RPMI8226 (cell line): ENCODE measurements at regions not wholly inside any gene's neighbourhood (a gene's known extent, or its start where the extent isn't known, plus 50 kb on each side); places are given as distances from the start of the nearest gene placed in this dataset.
"Not testable (repeated sequence)": the region's sequence is repeated elsewhere in the genome, so short reads cannot be mapped to it uniquely, and the experiment has no call there.

Experiments
- DNase-seq: peaks from one replicate; pipeline ENCODE4 v3.0.0-alpha.2; 2015

DNA sequence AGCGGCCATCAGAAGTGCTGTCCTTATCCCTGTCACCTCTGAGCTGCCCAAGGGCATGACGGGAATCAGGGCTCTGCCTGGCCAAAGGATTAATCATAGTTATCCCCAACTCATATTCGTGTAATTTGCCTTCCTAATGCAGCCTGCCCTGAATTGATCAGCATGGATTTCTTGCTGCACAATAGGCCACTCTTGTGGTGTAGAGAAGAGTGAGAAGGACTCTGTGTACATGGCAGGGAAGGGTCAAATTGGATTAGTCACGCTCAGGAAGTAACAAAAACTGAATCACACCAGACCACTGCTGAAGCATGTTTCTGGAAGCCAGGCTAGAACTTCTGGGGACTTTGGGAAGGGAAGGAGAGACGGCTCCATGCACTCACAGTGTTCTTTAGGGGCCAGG is 227.0 kb downstream of the BUB3 start:
- no peak for DNase-seq

DNA sequence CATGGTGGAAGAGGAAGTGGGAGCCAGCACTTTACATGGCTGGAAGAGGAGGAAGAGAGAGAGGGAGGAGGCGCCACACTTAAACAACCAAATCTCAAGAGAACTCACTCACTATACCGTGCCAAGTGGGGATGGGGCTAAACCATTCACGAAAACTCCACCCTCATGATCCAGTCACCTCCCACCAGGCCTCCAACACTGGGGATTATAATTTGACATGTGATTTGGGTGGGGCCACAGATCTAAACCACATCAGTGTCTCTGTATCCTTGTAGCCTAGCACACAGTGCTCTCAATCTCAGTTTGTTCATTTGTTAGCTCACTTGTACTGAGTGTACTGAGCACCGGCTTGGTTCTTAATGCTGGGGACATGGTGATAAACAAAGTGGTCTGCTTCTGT is 228.3 kb downstream of the BUB3 start:
- no peak for DNase-seq

DNA sequence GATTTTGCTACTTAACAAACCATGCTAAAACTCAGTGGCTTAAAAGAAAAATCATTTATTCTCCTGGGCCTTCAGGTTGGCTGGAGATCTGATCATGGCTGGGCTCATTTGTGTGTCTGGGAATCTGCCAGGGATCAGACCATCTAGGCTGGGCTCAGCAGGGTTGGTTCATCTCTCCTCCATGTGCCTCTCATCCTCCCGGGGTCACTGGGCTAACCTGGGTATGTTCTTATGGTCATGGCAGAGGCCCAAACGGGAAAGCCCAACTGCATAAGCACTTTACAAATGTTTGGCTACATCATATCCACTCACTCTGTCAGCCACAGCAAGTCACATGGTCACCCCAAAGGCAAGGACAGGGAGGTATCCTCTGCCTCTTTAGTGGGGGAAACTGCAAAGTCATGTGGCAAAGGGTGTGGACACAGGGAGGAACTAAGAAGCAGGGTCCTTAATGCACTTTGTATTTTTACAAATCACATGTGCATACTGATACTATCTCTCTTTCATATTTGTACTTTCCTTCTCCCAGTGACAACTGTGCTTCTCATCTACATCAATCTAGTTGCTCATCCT is 231.4 kb downstream of the BUB3 start:
- DNase-seq: no peak

DNA sequence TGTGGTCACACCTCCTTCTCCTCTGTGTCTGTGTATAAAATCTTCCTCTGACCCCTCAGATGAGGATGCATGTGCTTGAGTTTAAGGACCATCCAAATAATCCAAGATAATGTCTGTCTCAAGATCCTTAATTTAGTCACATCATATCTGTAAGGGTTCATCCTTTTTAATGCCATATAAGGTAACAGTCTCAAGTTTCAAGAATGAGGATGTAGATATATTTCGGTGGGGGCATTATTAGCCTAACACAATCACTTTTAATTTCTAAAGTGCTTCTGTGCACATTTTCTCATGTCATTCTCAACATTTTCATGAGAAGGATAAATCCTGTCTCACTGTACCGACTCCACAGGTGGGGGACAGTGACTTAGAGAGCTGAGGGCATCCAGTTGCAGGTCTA is 235.3 kb downstream of the BUB3 start:
- no peak for DNase-seq

DNA sequence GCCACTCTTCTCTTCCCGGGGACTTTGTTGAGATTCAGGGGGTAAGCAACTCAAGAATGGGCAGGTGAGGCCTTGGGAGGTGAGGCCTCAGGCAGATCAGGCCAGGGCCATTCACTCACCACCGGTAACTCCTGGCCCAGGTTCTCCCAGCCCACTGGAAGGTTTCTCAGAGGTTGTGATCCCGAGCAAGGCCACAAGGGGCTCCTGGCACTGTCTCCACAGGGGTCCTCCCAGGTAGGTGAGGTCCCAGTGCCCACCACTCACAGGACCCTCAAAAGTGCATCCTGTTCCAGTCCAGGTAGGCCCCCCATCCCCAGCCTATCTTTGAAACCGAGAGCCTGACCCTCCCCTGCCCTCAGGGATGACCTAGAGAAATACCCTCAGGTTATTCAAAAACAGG is 236.1 kb downstream of the BUB3 start:
- DNase-seq: no peak

DNA sequence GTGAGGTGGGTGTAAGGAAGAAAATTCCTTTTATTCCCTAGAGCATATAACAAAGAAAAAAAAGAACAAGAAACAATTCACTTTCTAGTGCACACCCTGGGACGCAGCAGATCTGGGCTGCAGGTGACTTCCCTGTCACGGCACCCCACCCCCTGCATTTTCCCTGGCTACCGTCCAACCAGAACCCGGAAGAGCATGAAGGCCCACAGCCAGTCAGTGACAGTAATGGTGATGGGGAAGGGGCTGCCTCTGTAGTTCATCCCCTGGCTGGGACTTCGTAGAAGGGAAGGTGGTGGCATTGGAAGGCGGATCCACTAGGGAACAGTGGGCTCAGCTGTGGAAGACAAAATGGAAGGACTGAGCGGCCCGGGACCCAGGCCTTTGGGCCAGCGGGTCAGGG is 236.7 kb downstream of the BUB3 start:
- no peak for DNase-seq

DNA sequence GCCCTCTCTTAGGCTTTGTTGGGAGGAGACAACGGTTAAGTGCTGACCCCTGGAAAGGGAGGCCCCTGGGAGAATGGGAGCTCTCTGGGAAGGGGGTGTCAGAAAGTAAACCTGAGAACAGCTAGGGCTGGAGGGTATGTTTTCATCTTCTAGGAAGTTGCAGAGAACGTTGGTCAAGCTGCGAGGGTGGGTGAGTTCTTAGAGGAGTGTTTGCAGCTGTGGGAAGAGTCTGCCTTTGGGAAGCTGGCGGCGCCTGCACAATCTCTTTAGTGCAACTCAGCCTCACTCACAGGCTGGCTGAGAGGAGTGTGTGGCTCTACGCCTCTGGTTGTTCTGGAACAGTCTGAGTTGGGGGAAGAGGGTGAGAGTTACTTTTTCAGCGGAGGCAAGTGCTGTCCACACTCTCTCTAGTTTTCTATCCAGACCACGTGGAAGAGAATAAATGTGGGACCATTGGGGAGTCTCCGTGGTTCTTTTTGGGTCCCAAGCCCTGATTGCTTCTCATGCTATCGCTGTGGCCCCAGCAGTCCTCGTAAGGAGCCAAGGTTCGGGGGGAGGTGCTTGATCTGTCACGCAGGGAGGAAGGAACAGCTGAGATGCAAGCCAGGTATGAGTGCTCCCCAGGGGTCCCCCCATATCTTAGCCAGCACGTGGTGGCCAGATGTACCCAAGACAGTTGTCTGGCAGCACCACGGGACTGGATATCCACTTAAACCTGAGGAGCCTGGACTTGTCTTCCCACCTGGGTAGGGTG is 237.2 kb downstream of the BUB3 start:
- DNase-seq: no peak

DNA sequence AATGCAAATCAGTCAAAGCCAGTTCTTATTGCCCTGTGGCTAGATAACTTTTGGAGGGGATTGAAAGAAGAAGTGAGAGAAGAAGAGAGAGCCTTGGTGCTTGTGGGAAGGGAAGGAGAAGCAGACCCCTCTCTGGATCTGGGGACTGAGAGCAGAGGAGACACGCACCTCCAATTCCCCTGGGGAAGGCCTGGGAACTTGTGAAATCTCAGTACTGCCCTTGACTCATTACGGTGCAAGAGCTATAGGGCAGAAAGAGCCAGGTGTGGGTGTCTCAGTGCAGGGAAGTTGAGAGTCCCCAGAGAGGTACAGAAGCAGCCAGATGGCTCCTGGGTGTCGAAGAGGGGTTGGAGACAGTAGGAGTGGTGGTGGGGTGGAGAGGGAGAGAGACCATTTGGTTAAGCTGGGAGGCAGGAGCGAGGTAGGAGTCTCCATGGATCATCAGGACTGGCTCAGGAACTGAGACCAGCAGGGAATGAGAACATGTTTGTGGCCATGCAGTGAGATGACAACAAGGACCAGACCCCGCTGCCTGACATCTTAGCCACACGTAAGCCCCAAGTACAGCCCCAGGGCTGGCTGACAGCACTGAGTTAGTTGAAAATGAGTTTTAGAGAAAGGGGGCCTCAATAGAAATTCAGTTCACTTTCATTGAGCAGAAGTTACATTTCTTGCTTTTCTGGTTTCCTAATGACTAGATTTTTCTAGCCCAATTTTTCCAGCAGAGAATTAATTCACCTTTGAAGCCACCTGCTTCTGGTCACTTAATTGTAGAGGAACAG is 238.2 kb downstream of the BUB3 start:
- no peak for DNase-seq

DNA sequence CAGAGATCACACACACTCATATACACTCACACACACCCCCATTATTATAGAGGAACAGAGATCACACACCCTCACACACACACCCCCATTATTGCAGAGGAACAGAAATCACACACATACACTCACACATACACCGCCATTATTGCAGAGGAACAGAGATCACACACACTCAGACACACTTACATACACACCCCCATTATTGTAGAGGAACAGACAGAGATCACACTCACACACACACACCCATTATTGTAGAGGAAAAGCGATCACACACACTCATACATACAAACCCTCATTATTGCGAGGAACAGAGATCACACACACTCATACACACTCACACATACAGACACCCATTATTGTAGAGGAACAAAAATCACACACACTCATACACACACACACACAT is 239.0 kb downstream of the BUB3 start:
- no peak for DNase-seq

DNA sequence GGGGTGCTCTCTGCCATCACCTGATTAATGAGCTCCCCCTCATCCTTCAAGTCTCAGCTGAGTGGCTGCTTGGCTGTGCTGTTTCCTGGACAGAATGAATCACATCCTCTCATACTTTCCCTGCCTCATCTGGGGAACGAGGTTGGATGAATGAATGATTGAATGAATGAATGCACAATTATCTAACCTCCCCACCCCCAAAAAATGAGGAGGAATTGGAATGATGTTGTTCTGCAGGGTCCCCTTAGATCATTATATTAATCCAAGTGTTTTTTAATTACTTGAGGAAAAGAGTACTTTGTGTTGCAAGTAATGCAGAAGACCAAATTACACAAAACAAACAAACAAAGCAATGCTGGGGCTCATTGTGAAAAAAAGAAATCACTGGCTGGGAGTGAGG is 240.2 kb downstream of the BUB3 start:
- DNase-seq: no peak

DNA sequence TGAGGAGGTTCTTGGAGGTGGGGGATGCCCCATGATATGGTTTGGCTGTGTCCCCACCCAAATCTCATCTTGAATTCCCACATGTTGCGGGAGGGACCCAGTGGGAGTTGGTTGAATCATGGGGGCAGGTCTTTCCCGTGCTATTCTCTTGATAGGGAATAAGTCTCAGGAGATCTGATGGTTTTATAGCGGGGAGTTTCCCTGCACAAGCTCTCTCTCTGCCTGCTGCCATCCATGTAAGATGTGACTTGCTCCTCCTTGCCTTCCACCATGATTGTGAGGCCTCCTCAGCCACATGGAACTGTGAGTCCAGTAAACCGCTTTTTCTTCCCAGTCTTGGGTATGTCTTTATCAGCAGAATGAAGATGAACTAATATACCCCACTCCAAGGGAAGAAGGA is 241.0 kb downstream of the BUB3 start:
- not testable (repeated sequence) for DNase-seq

DNA sequence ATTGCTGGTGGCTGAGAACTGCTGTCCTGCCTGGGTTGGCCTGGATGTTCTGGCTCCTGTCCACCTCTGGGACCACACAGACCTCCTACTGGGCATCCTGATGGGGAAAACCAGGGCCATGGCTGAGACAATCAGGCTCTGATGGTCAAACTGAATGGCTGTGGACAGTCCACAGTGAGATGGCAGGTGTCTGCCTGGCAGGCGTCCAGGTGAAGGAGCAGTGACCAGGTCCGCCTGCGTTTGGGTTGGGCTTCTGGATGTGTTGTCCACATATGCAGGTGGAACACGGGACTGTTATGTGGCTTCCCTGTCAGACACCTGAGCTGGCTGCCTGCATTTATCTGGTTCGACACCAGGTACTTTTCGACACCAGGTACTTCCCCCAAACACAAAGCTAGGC is 241.7 kb downstream of the BUB3 start:
- DNase-seq: no peak

DNA sequence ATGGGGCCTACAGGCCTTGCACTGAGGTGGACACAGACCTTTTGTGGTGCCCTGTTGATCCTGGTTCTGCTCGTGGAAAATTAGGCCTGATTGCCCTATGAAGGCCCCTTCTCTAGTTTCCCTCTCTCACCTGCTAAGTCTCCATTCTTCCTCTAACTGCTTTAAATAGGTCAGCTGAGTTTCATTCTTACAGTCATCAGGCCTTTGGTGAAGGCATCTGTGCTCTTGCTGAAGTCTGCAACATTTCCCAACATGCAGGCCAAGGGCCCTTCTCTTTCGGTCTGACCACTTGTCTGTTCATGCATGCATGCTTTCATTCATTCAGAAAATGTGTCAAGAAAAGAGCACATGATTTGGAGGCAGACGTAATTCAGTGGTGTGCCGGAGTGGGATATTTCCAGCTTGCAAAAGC is 244.0 kb downstream of the BUB3 start:
- DNase-seq: peak; percentile 86

DNA sequence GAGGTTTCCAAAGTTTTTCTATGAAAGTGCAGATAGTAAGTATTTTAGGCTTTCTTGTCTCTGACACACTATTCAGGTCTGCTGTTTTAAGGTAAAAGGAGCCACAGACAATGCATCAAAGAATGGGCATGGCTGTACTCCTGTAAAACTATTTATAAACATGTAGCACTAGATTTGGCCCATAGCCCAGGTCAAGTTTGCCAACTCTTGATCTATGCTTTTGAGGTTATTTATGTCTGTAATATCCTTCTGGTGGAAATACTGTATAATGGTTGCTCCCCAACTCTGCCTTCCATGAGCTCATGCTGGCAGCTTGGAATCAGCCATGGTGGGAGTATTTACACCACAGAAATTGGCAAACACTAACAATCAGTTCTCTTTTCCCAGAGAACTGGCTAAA is 244.6 kb downstream of the BUB3 start:
- DNase-seq: peak; percentile 83

DNA sequence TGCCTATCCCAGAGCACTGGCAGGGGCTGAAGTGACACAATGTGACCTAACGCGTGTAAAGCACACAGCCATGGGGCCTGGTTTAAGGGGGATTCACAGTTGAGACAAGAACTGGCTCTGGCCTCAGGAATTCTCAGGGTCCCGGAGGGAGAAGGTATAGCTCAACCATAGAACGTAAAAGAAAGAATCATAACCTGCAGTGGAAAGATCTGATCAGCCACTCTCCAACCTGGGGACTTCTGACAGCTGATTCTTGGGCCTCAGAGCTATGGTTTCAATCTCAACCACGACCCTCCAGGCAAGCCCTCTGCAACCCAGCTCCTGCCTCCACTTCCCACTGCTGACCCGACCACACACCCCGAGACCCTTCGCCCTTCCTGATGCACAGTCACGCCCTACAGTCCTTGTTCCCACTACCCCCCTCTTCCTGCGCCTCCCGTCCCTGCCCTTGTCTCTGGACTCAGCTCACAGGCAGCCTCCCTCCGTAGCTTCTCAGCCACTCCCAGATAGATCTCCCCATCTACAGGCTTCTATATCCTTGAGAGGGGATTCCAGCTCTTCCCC is 245.2 kb downstream of the BUB3 start:
- DNase-seq: no peak

DNA sequence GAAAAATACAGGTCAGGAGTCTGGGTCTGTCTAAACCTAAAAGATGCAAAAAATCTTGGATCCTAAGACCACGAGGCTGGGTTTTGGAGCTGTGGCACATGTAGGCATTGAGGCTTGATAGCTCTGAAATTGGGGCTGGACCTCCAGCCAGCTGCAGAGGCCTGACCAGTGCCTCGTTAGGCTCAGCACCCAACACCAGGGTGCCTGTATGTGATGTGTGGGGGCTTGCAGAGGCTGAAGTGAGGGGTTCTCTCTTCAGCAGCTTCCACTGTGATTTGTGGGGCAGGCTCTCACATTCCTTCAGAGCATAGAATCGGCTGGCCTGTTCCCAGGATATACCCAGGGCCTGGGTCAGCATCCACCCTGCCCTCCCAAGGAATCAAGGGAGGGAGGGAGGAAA is 247.8 kb downstream of the BUB3 start:
- DNase-seq: no peak

DNA sequence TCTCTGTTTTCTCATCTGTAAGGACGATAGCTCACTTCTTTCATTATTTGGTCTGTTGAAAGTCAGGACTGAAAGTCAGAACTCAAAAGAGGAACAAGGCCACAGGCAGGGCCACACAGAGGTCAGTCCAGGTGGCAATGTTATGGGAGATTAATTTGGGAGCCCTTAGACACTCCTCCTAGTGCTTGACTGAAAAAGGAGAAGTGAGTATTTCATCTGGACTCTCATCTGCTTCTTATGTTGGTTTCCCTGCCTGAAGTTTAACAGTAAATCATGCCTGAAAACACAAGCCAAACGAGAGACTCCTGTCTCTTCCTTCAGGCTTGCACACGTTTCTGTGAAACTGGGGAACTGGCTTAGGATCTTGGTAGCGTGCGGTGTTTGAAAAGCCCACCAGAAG is 248.5 kb downstream of the BUB3 start:
- DNase-seq: peak; percentile 87

DNA sequence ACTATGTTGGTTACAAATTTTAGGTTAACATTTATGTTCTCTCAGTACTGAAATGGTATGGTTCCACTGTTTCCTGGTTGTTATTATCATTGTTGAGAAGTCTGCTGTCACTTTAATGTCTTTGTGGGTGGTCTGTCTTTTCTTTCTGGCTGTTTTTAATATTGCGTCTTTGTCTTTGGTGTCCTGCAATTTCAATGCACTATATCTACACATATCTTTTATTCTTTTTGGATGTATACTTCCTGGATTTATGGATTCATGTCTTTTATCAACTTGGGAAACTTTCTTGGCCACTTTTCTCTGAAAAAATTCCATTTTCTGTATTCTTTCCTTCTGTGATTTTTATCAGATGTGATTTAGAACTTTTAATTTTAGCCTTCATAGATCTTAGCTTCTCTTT is 250.2 kb downstream of the BUB3 start:
- no peak for DNase-seq

DNA sequence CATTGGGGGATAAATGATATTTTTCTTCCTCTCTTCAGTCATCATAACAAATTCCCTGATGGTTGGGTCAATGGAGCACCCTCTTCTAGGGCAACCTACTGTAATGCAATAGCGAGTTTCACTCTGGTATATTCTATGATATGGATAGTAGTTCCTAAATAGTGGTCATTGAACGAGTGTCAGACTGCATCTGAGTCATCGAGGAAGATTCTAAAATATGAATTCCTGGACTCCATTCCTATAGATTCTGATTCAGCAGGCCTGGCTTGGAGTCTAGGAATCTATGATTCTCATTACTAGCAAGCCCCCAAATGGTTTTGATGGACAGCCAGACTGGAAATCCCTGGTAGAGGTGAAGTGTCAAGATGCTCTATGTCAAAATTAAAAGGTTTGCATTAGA is 254.5 kb downstream of the BUB3 start:
- DNase-seq: no peak

DNA sequence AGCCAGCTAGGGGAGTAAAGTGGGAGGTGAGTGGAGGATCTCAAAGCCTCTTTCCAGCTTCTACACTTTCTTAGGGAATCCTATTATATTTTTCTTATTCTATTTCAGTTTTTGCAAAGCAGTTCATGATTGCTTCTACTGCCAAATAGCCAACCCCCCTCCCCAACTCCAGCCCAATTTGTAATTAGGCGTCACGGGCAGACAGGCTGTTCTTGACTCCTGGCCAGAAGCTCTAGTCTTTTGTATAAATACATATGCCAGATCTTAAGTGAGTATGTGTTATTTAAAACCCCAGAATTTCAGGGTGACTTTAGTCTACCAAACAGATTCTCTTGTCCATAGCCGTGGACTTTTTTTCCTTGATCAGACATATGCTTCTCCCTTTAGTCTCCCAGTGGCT is 255.2 kb downstream of the BUB3 start:
- no peak for DNase-seq

DNA sequence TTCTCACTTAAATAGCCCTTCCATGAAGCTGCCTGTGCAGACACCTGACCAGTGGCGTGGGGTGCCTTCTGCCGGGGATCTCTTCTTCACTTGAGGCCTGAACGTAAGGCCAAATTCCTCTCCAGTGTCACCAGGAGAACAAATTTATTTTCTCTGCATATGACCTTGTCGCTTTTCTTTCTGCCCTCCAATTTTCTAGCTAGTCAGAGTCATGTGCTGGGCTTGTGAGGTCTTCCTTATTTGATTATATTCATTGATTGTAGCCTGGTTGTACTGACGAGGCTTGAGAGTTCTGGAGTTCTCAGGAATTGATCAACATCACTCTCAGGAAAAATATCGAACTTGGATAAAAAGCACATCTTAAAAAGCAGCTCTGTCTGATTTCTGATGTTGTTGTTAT is 255.7 kb downstream of the BUB3 start:
- DNase-seq: no peak

DNA sequence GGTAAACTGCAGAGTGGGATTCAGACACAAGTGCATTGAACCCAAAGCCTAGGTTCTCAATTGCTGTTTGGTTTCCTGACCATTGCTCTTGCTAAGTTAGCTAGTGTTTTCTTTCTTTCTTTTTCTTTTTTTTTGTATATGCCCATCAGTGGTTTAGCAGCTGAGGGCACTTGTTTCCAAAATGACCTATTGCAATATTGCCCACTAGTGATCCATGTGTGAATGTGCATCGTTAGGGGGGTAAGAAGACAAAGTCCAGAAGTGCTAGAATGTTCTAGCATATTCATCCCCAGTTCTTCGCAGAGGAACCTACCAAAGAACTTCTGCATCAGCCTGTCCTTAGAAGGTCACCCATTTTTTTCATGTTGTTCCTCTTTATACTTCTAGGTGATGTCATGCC is 252.8 kb upstream of the GPR26 start:
- no peak for DNase-seq

DNA sequence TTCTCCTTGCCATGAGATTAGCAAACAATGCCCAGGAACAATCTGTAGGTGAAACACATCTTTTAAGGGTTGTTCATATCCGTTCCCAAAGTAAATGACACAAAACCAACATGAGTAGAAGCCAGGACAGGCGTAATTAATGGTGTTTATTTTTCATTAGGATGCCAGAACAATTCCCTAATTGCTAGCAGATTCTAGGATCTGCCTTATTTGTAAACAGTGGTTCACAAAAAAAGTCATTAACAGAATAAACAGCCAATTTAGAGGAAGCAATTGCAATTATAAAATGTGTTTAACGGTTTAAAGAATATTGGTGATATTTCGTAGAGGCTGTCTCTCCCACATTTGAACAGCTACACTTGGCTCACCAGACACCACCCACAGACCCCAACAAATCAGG is 250.6 kb upstream of the GPR26 start:
- DNase-seq: no peak

DNA sequence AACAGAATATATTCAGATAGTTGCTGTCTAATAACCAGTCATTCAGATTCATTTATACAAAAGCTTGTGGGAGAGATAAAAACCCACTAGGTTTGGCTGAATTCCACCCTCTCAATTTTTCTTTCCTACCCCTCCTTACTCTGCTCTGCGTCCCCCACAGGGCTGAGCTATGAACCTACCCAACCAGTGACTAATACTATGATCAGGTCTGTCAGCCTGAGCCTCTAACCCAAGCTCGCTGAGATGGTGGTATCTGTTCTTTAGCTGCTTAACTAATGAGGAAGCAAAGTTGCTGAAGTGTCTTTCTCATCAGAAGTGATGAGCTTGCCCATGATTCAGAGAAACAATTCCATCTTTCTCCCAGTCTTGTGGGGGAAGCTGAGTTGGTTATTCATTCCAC is 248.7 kb upstream of the GPR26 start:
- no peak for DNase-seq
